H1 (cell line): ENCODE measurements at regions not wholly inside any gene's neighbourhood (a gene's known extent, or its start where the extent isn't known, plus 50 kb on each side); places are given as distances from the start of the nearest gene placed in this dataset.

Experiments used
- CTCF ChIA-PET: fragments of 300-600 bp; sonication (Branson Sonifier 250); formaldehyde crosslinking; loops from one replicate; lab custom pipeline; 2021; ENCODE audit not compliant: partially characterized antibody; lab: Charles Lee
- POLR2A ChIA-PET: fragments of 300-600 bp; sonication (Branson Sonifier 250); formaldehyde crosslinking; loops from one replicate; lab custom pipeline; 2021; ENCODE audit warnings: inconsistent platforms; ENCODE audit not compliant: partially characterized antibody; lab: Charles Lee
- DNase-seq, 2 experiments: peaks; one replicate each; pipeline versions ENCODE4 v3.0.0 to v3.0.0-alpha.2; 2010 to 2022; ENCODE audit warnings: low spot score in 2 of 2, low read depth in 1 of 2, mixed read lengths in 1 of 2
- FAIRE-seq: peaks from 2 replicates; lab custom pipeline; 2011; peaks lifted over from hg19 to GRCh38; lab: Jason Lieb, UNC
- H2AFZ ChIP-seq: 2 replicates; pipeline ENCODE4 v1.8.1; 2012; ENCODE audit warnings: low read length, inconsistent platforms
- H2AK5ac ChIP-seq: 2 replicates; pipeline ENCODE4 v1.6.1; 2013; ENCODE audit warnings: low read depth, low read length
- H2BK120ac ChIP-seq: replicated peaks from 2 replicates; pipeline ENCODE3; 2013; ENCODE audit warnings: low read depth, low read length, inconsistent platforms
- H2BK12ac ChIP-seq: 2 replicates; pipeline ENCODE4 v1.6.1; 2013; ENCODE audit warnings: low read depth, low read length
- H2BK15ac ChIP-seq: 2 replicates; pipeline ENCODE4 v1.6.1; 2013; ENCODE audit warnings: low read length
- H2BK20ac ChIP-seq: 2 replicates; pipeline ENCODE4 v1.6.1; 2013; ENCODE audit warnings: low read length
- H2BK5ac ChIP-seq: 2 replicates; pipeline ENCODE4 v1.6.1; 2013; ENCODE audit warnings: low read depth, low read length
- H3K14ac ChIP-seq: 2 replicates; pipeline ENCODE4 v1.6.1; 2013; ENCODE audit warnings: inconsistent platforms; ENCODE audit not compliant: insufficient read length
- H3K18ac ChIP-seq: 2 replicates; pipeline ENCODE4 v1.6.1; 2013; ENCODE audit warnings: low read length; ENCODE audit errors: extremely low read depth
- H3K23ac ChIP-seq: 2 replicates; pipeline ENCODE4 v1.6.1; 2013; ENCODE audit warnings: inconsistent platforms; ENCODE audit not compliant: insufficient read length
- H3K23me2 ChIP-seq: 2 replicates; pipeline ENCODE4 v1.6.1; 2013; ENCODE audit warnings: low read depth, low read length
- H3K27ac ChIP-seq: 2 replicates; pipeline ENCODE4 v1.6.1; 2011; ENCODE audit warnings: low read depth, low read length, inconsistent platforms
- H3K27me3 ChIP-seq, 4 experiments: replicated peaks in 1 of 4; 1 replicate in 1 of 4; 2 replicates in 3 of 4; pipeline versions ENCODE4 v1.6.1 to v1.8.1; 2011 to 2013; ENCODE audit warnings: low read length in 3 of 4, mild to moderate bottlenecking in 3 of 4, inconsistent platforms in 2 of 4, mixed read lengths in 2 of 4, moderate library complexity in 1 of 4; ENCODE audit not compliant: control insufficient read depth in 3 of 4, insufficient read depth in 3 of 4; ENCODE audit errors: extremely low read depth in 1 of 4
- H3K36me3 ChIP-seq, 4 experiments: 2 replicates each; pipeline versions ENCODE4 v1.6.1 to v1.8.1; 2011 to 2013; ENCODE audit warnings: mild to moderate bottlenecking in 4 of 4, low read length in 3 of 4, moderate library complexity in 2 of 4, control low read depth in 1 of 4, inconsistent platforms in 1 of 4; ENCODE audit not compliant: insufficient read depth in 4 of 4, control insufficient read depth in 2 of 4
- H3K4ac ChIP-seq: replicated peaks from 2 replicates; pipeline ENCODE3; 2013; ENCODE audit warnings: low read length, low read depth, mixed read lengths, inconsistent platforms; ENCODE audit not compliant: insufficient read length
- H3K4me1 ChIP-seq, 4 experiments: replicated peaks in 1 of 4; 1 replicate in 1 of 4; 2 replicates in 3 of 4; pipeline versions ENCODE4 v1.6.1 to v1.8.1; 2011 to 2013; ENCODE audit warnings: low read length in 3 of 4, inconsistent platforms in 2 of 4, mixed read lengths in 1 of 4; ENCODE audit not compliant: insufficient read depth in 4 of 4, control insufficient read depth in 3 of 4
- H3K4me2 ChIP-seq, 2 experiments: 2 replicates each; pipeline versions ENCODE4 v1.6.1 to v1.8.1; 2011 to 2013; ENCODE audit warnings: low read depth in 2 of 2, low read length in 2 of 2, control low read depth in 1 of 2, inconsistent platforms in 1 of 2, mild to moderate bottlenecking in 1 of 2; ENCODE audit not compliant: insufficient read depth in 1 of 2
- H3K4me3 ChIP-seq, 4 experiments: fragments of 200-600, 300-600 bp in 1 of 4; sonication (generic), shearing (Covaris generic), sonication (Bioruptor Twin) in 1 of 4; 2 replicates each; pipeline versions ENCODE4 v1.5.1 to v1.8.1; 2011 to 2016; ENCODE audit warnings: low read length in 4 of 4, low read depth in 3 of 4, control low read depth in 2 of 4, inconsistent platforms in 2 of 4, mild to moderate bottlenecking in 2 of 4, mixed read lengths in 1 of 4, moderate library complexity in 1 of 4; ENCODE audit not compliant: insufficient read depth in 2 of 4; ENCODE audit errors: extremely low read depth in 1 of 4
- H3K56ac ChIP-seq: replicated peaks from 2 replicates; pipeline ENCODE3; 2013; ENCODE audit warnings: low read depth, mild to moderate bottlenecking, mixed read lengths, low read length, inconsistent platforms; ENCODE audit not compliant: insufficient read length
- H3K79me1 ChIP-seq: 2 replicates; pipeline ENCODE4 v1.6.1; 2013; ENCODE audit warnings: low read depth, low read length, control low read depth
- H3K79me2 ChIP-seq, 2 experiments: 2 replicates each; pipeline versions ENCODE4 v1.6.1 to v1.8.1; 2012 to 2013; ENCODE audit warnings: low read length in 2 of 2, mild to moderate bottlenecking in 2 of 2, inconsistent platforms in 1 of 2; ENCODE audit not compliant: insufficient read depth in 2 of 2, control insufficient read depth in 1 of 2
- H3K9ac ChIP-seq, 4 experiments: replicated peaks in 1 of 4; 1 replicate in 1 of 4; 2 replicates in 3 of 4; pipeline versions ENCODE4 v1.6.1 to v1.8.1; 2011 to 2013; ENCODE audit warnings: low read depth in 3 of 4, low read length in 3 of 4, control low read depth in 2 of 4, mild to moderate bottlenecking in 2 of 4, moderate library complexity in 2 of 4, inconsistent platforms in 1 of 4; ENCODE audit errors: extremely low read depth in 1 of 4
- H3K9me3 ChIP-seq, 2 experiments: 2 replicates each; pipeline versions ENCODE4 v1.6.1 to v1.8.1; 2012 to 2013; ENCODE audit warnings: mild to moderate bottlenecking in 2 of 2, moderate library complexity in 2 of 2, control low read depth in 1 of 2, inconsistent platforms in 1 of 2, low read depth in 1 of 2, low read length in 1 of 2, mixed read lengths in 1 of 2; ENCODE audit not compliant: insufficient read depth in 2 of 2
- H4K20me1 ChIP-seq, 2 experiments: replicated peaks in 1 of 2; 2 replicates each; pipeline versions ENCODE3 to v1.8.1; 2011 to 2013; ENCODE audit warnings: inconsistent platforms in 2 of 2, low read length in 2 of 2, mild to moderate bottlenecking in 1 of 2; ENCODE audit not compliant: insufficient read depth in 2 of 2, control insufficient read depth in 1 of 2
- H4K5ac ChIP-seq: 2 replicates; pipeline ENCODE4 v1.6.1; 2013; ENCODE audit warnings: low read length, low read depth, mixed read lengths, inconsistent platforms; ENCODE audit not compliant: insufficient read length
- H4K8ac ChIP-seq: 2 replicates; pipeline ENCODE4 v1.8.0; 2013; ENCODE audit warnings: mild to moderate bottlenecking, moderate library complexity, low read length, inconsistent platforms; ENCODE audit not compliant: insufficient read depth; ENCODE audit errors: extremely low read depth
- H4K91ac ChIP-seq: replicated peaks from 2 replicates; pipeline ENCODE3; 2013; ENCODE audit warnings: low read length, mixed read lengths, inconsistent platforms; ENCODE audit not compliant: insufficient read length
- ASH2L ChIP-seq: fragments of 200-600, 300-600 bp; sonication (generic); IDR thresholded peaks from one replicate; pipeline ENCODE4 v1.7.1; 2017; ENCODE audit warnings: low read length
- BACH1 ChIP-seq: IDR thresholded peaks from 2 replicates; pipeline ENCODE4 v1.6.1; 2012; ENCODE audit warnings: low read length, improper control_type of control experiment
- KDM5A ChIP-seq: fragments of 200-600 bp; IDR thresholded peaks from 2 replicates; pipeline ENCODE4 v1.7.1; 2012; ENCODE audit warnings: mild to moderate bottlenecking, low read length, inconsistent platforms, mixed read lengths
- NRF1 ChIP-seq: IDR thresholded peaks from 2 replicates; pipeline ENCODE4 v1.6.1; 2011; ENCODE audit warnings: mild to moderate bottlenecking, low read depth, low read length, improper control_type of control experiment
- PHF8 ChIP-seq: fragments of 200-600 bp; sonication (generic); conservative IDR thresholded peaks from 2 replicates; pipeline ENCODE4 v1.7.1; 2012; ENCODE audit warnings: low read depth, mild to moderate bottlenecking, inconsistent platforms, low read length, moderate library complexity
- SAP30 ChIP-seq: fragments of 300-600 bp; sonication (generic); IDR thresholded peaks from 2 replicates; pipeline ENCODE4 v1.7.1; 2012; ENCODE audit warnings: low read length, moderate library complexity, mild to moderate bottlenecking, inconsistent platforms; ENCODE audit not compliant: insufficient read depth, insufficient replicate concordance
- SIN3A ChIP-seq, 2 experiments: IDR thresholded peaks in 1 of 2; conservative IDR thresholded peaks in 1 of 2; 2 replicates each; pipeline ENCODE4 v1.6.1; 2011 to 2012; ENCODE audit warnings: low read length in 2 of 2, improper control_type of control experiment in 1 of 2, low read depth in 1 of 2, mild to moderate bottlenecking in 1 of 2
- SRF ChIP-seq: IDR thresholded peaks from 2 replicates; pipeline ENCODE4 v1.6.1; 2011; ENCODE audit warnings: mild to moderate bottlenecking, low read depth, low read length, moderate library complexity
- SUZ12 ChIP-seq: fragments of 200-600 bp; sonication (generic); IDR thresholded peaks from 2 replicates; pipeline ENCODE4 v1.6.1; 2012; ENCODE audit warnings: mild to moderate bottlenecking, inconsistent platforms, low read length, moderate library complexity, mixed read lengths
- TBP ChIP-seq: IDR thresholded peaks from 2 replicates; pipeline ENCODE4 v1.6.1; 2011; ENCODE audit warnings: low read depth, low read length, improper control_type of control experiment
- ZNF274 ChIP-seq: IDR thresholded peaks from 2 replicates; pipeline ENCODE4 v1.7.0; 2012; ENCODE audit warnings: low read length, borderline replicate concordance; ENCODE audit errors: extremely low read depth
- WGBS, 2 experiments: shearing (Covaris generic) in 1 of 2; methylation state at CpG; one replicate each; pipeline versions ENCODE4 v1.1.6 to v1.1.7; 2013 to 2015; ENCODE audit warnings: low lambda C conversion rate in 2 of 2, mixed read lengths in 2 of 2, inconsistent platforms in 1 of 2, low coverage in 1 of 2, missing lambda C conversion rate in 1 of 2; ENCODE audit not compliant: insufficient replicate concordance in 2 of 2, insufficient coverage in 1 of 2, insufficient read length in 1 of 2; ENCODE audit errors: extremely low coverage in 1 of 2, missing lambda C conversion rate in 1 of 2; 5-methylcytosine and 5-hydroxymethylcytosine counted together

GRCh38 chr1:209395169-209395568, 188.3 kb upstream of the CAMK1G start:
- Histone ChIP-seq H4K20me1 (no peaks in the 10 kb centered on the region), H2BK15ac (0 out of 2 replicates have a peak overlapping the region, but pooled peaks have one; percentile 46), H3K23ac (no peak overlapping the region), H3K27ac (no peak overlapping the region), H3K4ac (no peak overlapping the region), H3K18ac (no peak overlapping the region), H3K14ac (no peak overlapping the region), H3K9me3 (no peaks in the 10 kb centered on the region), H2AFZ (peak overlapping the region; percentile 27), H4K91ac (peak overlapping the region; percentile 35), H3K79me2 (no peaks in the 10 kb centered on the region), H3K36me3 (no peaks in the 10 kb centered on the region), H2BK20ac (peak overlapping the region; percentile 50; the same call in 1 of the 2 replicates), H4K5ac (no peak overlapping the region), H3K56ac (no peak overlapping the region), H2BK120ac (no peak overlapping the region), H2BK12ac (peak overlapping the region; percentile 91), H3K9ac (no peak overlapping the region), H2AK5ac (no peak overlapping the region), H3K27me3 (no peaks in the 10 kb centered on the region), H3K4me3 (no peak overlapping the region), H2BK5ac (no peak overlapping the region), H3K79me1 (no peaks in the 10 kb centered on the region), H3K4me1 (peaks cover 3 to 8% (median 6%) of the 10 kb centered on the region in 4 experiments; a peak in 6 of 7 replicates), H3K23me2 (no peaks in the 10 kb centered on the region), H4K8ac (no peak overlapping the region), H3K4me2 (no peak overlapping the region)
- POLR2A ChIA-PET: no interaction called here
- TF ChIP-seq ZNF274 (no peak), TBP (no peak), KDM5A (no peak), ASH2L (no peak), PHF8 (no peak), SRF (no peak), SUZ12 (no peak), SAP30 (no peak), SIN3A (conservative IDR thresholded peaks at IDR 0.05 in 1 of 2, IDR thresholded peaks at IDR 0.05 in 1 of 2; ENCODE audit: low read depth in 1 of 2, low read length in 2 of 2) (no peak), BACH1 (no peak), NRF1 (no peak)
- no peak for FAIRE-seq
- 66% methylated on average over 7 of the region's 7 CpGs; no CpG with 5 or more reads in 1 of the 2 experiments for WGBS, 2 experiments
- DNase-seq: no peak
- CTCF ChIA-PET: interaction anchor here (0.6 to 1.8 kb wide), 5 partner anchors 8 to 113 kb away, joined by 3 to 4 read pairs (median 3); no protein-coding TSS in a partner anchor
